ENCODE measurements at regions not wholly inside any gene's neighbourhood (a gene's known extent, or its start where the extent isn't known, plus 50 kb on each side); places are given as distances from the start of the nearest gene placed in this dataset.

DNA sequence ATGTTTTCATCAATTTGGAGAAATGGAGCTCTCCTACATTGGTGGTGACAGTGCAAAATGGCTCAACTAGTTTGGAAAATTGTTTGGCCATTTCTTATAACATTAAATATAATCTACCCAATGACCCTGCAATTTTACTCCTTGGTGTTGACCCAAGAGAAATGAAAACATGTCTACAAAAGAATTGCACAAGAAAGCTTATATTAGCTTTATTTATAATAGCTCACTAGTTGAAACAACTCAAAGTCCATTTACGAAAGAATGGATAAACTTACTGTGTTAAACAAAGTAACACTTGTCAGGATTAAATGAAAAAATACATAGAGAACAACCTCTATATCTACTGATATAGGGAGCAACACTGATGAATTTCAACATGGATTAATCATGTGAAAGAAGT, 539.9 kb downstream of the DNAJB9 start:
- ChIA-PET CTCF (no interaction called here), POLR2A (ENCODE audit: unreplicated experiment) (no interaction called here)
- no peak overlapping the region for H2BK5ac ChIP-seq (ENCODE audit: low read depth, low read length, poor library complexity, severe bottlenecking)
- H3K4me1 ChIP-seq (ENCODE audit: control insufficient read depth, insufficient read depth, low read length), result no peaks in the 10 kb centered on the region
- H2AK9ac ChIP-seq (replicated peaks; ENCODE audit: low read depth, low read length, poor library complexity), result no peak overlapping the region
- TF ChIP-seq NFE2L2 (IDR thresholded peaks at IDR 0.05; ENCODE audit: low read depth, low read length) (no peak), RAD21 (IDR thresholded peaks at IDR 0.05; ENCODE audit: low read length) (no peak), MAZ (IDR thresholded peaks at IDR 0.05; ENCODE audit: borderline replicate concordance, low read depth, low read length) (no peak), CEBPB (IDR thresholded peaks at IDR 0.05; ENCODE audit: low read depth, low read length) (no peak), CHD1 (IDR thresholded peaks at IDR 0.05; ENCODE audit: low read depth, low read length) (no peak), RFX5 (IDR thresholded peaks at IDR 0.05; ENCODE audit: low read depth, low read length) (no peak), RCOR1 (IDR thresholded peaks at IDR 0.05; ENCODE audit: insufficient replicate concordance, low read length) (no peak), SMC3 (IDR thresholded peaks at IDR 0.05; ENCODE audit: low read depth, low read length) (no peak), FOS (IDR thresholded peaks at IDR 0.05; ENCODE audit: low read depth, low read length) (no peak), BHLHE40 (IDR thresholded peaks at IDR 0.05; ENCODE audit: low read depth, low read length) (no peak), MAFK (IDR thresholded peaks at IDR 0.05; ENCODE audit: low read depth, low read length) (no peak), POLR2A (IDR thresholded peaks at IDR 0.05; ENCODE audit: low read depth, low read length) (no peak)
- TF ChIP-seq, protein P1, sequence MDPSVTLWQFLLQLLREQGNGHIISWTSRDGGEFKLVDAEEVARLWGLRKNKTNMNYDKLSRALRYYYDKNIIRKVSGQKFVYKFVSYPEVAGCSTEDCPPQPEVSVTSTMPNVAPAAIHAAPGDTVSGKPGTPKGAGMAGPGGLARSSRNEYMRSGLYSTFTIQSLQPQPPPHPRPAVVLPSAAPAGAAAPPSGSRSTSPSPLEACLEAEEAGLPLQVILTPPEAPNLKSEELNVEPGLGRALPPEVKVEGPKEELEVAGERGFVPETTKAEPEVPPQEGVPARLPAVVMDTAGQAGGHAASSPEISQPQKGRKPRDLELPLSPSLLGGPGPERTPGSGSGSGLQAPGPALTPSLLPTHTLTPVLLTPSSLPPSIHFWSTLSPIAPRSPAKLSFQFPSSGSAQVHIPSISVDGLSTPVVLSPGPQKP (IDR thresholded peaks at IDR 0.05; ENCODE audit: borderline replicate concordance, low read depth, low read length), result no peak
- TF ChIP-seq, protein P2, sequence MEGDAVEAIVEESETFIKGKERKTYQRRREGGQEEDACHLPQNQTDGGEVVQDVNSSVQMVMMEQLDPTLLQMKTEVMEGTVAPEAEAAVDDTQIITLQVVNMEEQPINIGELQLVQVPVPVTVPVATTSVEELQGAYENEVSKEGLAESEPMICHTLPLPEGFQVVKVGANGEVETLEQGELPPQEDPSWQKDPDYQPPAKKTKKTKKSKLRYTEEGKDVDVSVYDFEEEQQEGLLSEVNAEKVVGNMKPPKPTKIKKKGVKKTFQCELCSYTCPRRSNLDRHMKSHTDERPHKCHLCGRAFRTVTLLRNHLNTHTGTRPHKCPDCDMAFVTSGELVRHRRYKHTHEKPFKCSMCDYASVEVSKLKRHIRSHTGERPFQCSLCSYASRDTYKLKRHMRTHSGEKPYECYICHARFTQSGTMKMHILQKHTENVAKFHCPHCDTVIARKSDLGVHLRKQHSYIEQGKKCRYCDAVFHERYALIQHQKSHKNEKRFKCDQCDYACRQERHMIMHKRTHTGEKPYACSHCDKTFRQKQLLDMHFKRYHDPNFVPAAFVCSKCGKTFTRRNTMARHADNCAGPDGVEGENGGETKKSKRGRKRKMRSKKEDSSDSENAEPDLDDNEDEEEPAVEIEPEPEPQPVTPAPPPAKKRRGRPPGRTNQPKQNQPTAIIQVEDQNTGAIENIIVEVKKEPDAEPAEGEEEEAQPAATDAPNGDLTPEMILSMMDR (conservative IDR thresholded peaks at IDR 0.05; ENCODE audit: low read depth, low read length), result no peak
- H2BK15ac ChIP-seq (ENCODE audit: low read depth, low read length), result no peak overlapping the region
- dilution Hi-C loops (cut with HindIII; ENCODE audit: low sequenced_read_pairs, unreplicated experiment) (no loop called here), intact Hi-C loops (cut with micrococcal nuclease) (no loop called here), in situ Hi-C loops (cut with MboI; ENCODE audit: low sequenced_read_pairs) (no loop called here)
- no peak overlapping the region for H4K5ac ChIP-seq (ENCODE audit: low read depth, low read length)
- no peaks in the 10 kb centered on the region for H3K9me1 ChIP-seq (ENCODE audit: insufficient read depth, low read length)
- no peaks in the 10 kb centered on the region for H3K79me1 ChIP-seq (ENCODE audit: low read depth in 1 of 2, low read length in 2 of 2)
- no peak overlapping the region for H3K14ac ChIP-seq (replicated peaks; ENCODE audit: low read depth, low read length)
- BruUV-seq (replicated peaks), result no TSS peak
- H3K18ac ChIP-seq (ENCODE audit: low read depth, low read length), result no peak overlapping the region
- H3K23ac ChIP-seq (ENCODE audit: low read depth, low read length), result no peak overlapping the region
- no peak overlapping the region for H3K27ac ChIP-seq (ENCODE audit: insufficient read depth, low read length)
- H4K8ac ChIP-seq (ENCODE audit: low read depth in 2 of 2, low read length in 2 of 2), result no peak overlapping the region
- peaks cover 3% of the 10 kb centered on the region for H3K9me3 ChIP-seq (ENCODE audit: control insufficient read depth, insufficient read depth, low read length)
- H3K4me2 ChIP-seq (ENCODE audit: low read depth, low read length), result no peak overlapping the region
- H4K91ac ChIP-seq (ENCODE audit: insufficient read depth, low read depth, low read length), result no peak overlapping the region
- no peak overlapping the region for H3K4ac ChIP-seq (ENCODE audit: low read depth, low read length)
- no peaks in the 10 kb centered on the region for H4K20me1 ChIP-seq (ENCODE audit: insufficient read depth, low read length)
- no peak for DNase-seq
- WGBS, 2 experiments (ENCODE audit: extremely low coverage in 2 of 2, insufficient read length in 1 of 2), result no CpG with 5 or more reads among the region's 1 CpG
- no peaks in the 10 kb centered on the region for H3K36me3 ChIP-seq (ENCODE audit: control insufficient read depth, insufficient read depth, low read length)
- no peak for ATAC-seq (ENCODE audit: low read depth)
- no peak overlapping the region for H3K4me3 ChIP-seq (ENCODE audit: insufficient read depth, low read depth, low read length)
- H3K56ac ChIP-seq (ENCODE audit: extremely low read depth, insufficient read depth, low read length), result no peak overlapping the region
- H2AFZ ChIP-seq (replicated peaks; ENCODE audit: low read length, poor library complexity), result no peak overlapping the region
- no peaks in the 10 kb centered on the region for H3K27me3 ChIP-seq (ENCODE audit: control insufficient read depth, insufficient read depth, low read length)
- no peak overlapping the region for H2AK5ac ChIP-seq (ENCODE audit: low read depth, low read length)
- H3K9ac ChIP-seq (ENCODE audit: low read depth, low read length), result no peak overlapping the region
- H2BK120ac ChIP-seq (ENCODE audit: low read depth, low read length), result no peak overlapping the region
- no peak overlapping the region for H2BK20ac ChIP-seq (ENCODE audit: low read depth, low read length)
